ENCODE measurements at regions not wholly inside any gene's neighbourhood (a gene's known extent, or its start where the extent isn't known, plus 50 kb on each side); places are given as distances from the start of the nearest gene placed in this dataset.
A peak's percentile ranks its signal among the peaks of the same experiment; 100 is the strongest.

DNA sequence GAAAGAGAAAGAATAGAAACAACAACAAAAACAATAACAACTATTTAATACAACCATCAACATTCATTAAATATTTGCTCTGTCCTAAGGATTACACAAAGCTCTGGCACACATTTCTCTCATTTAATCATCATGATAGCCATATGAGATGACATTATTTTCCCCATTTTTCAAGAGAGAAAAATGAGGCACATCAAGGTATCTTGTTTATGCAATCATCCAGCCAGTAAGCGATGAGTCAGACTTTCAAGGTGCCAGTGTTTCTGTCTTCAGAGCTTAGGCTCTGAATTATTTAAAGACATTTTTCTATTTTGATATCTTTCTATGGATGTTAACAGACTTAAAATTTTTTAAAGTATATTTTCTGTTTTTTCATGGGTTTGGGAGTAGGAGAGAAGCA lies 541.8 kb upstream of the SMIM31 start:
- no peak for DNase-seq (ENCODE audit: low read depth in 1 of 2, low spot score in 1 of 2)
- ATAC-seq, result no peak
- 85% methylated on average over 1 of the region's 1 CpG for WGBS (ENCODE audit: missing lambda C conversion rate)
- no peak overlapping the region for H3K4me3 ChIP-seq
- no peaks in the 10 kb centered on the region for H3K4me1 ChIP-seq
- no peak for FAIRE-seq
- no peak overlapping the region for H3K4me2 ChIP-seq
- H3K9me3 ChIP-seq, result no peaks in the 10 kb centered on the region
- TF ChIP-seq PHF8 (IDR thresholded peaks at IDR 0.05; ENCODE audit: borderline replicate concordance, low read depth) (no peak), HDAC2 (IDR thresholded peaks at IDR 0.05) (no peak)
- ChIA-PET POLR2A (no interaction called here), CTCF (no interaction called here)
- H3K27ac ChIP-seq, result no peak overlapping the region

DNA sequence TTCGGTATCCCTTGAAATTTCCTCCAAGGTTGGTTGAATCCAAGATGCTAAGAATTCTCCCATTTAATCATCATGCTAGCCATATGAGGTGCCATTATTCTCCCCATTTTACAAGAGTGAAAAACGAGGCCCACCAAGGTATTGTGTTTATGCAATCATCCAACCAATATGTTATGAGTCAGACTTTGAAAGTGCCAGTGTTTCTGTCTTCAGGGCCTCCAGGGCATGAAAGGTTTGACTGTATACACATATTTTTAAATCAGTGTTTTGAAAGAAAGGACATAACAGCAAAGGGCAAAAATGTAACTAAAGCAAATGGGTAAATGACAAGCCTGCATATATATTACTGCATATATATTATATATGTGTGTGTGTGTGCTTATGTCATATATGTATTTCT lies 541.2 kb upstream of the SMIM31 start:
- H3K9me3 ChIP-seq, result no peaks in the 10 kb centered on the region
- DNase-seq (ENCODE audit: low read depth in 1 of 2, low spot score in 1 of 2), result no peak
- ATAC-seq, result no peak
- H3K4me3 ChIP-seq, result no peak overlapping the region
- no peak overlapping the region for H3K4me2 ChIP-seq
- no peak overlapping the region for H3K27ac ChIP-seq
- ChIA-PET CTCF (no interaction called here), POLR2A (no interaction called here)
- TF ChIP-seq MYC (IDR thresholded peaks at IDR 0.05; ENCODE audit: borderline replicate concordance, low read length) (no peak), NPAS2 (CRISPR knock-in tag; IDR thresholded peaks at IDR 0.05; ENCODE audit: borderline replicate concordance) (no peak), ZFP36 (IDR thresholded peaks at IDR 0.05; ENCODE audit: borderline replicate concordance, partially characterized antibody) (no peak), PHF8 (IDR thresholded peaks at IDR 0.05; ENCODE audit: borderline replicate concordance, low read depth) (no peak), HOXA7 (CRISPR knock-in tag; IDR thresholded peaks at IDR 0.05) (no peak), FOSB (CRISPR knock-in tag; IDR thresholded peaks at IDR 0.05) (no peak), SMC3 (IDR thresholded peaks at IDR 0.05) (no peak), RCOR1 (IDR thresholded peaks at IDR 0.05; ENCODE audit: low read depth, low read length) (no peak), ZC3H11A (IDR thresholded peaks at IDR 0.05) (no peak), KDM1A (IDR thresholded peaks at IDR 0.05; ENCODE audit: low read depth) (no peak), NR3C1 (IDR thresholded peaks at IDR 0.05) (no peak), JUN (IDR thresholded peaks at IDR 0.05) (no peak), CBX2 (IDR thresholded peaks at IDR 0.05; ENCODE audit: borderline replicate concordance, low read depth) (no peak), HOXB5 (CRISPR knock-in tag; IDR thresholded peaks at IDR 0.05) (no peak), CEBPB (IDR thresholded peaks at IDR 0.05) (no peak), NFE2L2 (conservative IDR thresholded peaks at IDR 0.05; ENCODE audit: low read length) (no peak)
- TF ChIP-seq, protein P1, sequence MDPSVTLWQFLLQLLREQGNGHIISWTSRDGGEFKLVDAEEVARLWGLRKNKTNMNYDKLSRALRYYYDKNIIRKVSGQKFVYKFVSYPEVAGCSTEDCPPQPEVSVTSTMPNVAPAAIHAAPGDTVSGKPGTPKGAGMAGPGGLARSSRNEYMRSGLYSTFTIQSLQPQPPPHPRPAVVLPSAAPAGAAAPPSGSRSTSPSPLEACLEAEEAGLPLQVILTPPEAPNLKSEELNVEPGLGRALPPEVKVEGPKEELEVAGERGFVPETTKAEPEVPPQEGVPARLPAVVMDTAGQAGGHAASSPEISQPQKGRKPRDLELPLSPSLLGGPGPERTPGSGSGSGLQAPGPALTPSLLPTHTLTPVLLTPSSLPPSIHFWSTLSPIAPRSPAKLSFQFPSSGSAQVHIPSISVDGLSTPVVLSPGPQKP (IDR thresholded peaks at IDR 0.05; ENCODE audit: low read depth, low read length), result no peak
- FAIRE-seq, result no peak
- 41% methylated on average over 2 of the region's 2 CpGs for WGBS (ENCODE audit: missing lambda C conversion rate)
- H3K4me1 ChIP-seq, result no peaks in the 10 kb centered on the region

DNA sequence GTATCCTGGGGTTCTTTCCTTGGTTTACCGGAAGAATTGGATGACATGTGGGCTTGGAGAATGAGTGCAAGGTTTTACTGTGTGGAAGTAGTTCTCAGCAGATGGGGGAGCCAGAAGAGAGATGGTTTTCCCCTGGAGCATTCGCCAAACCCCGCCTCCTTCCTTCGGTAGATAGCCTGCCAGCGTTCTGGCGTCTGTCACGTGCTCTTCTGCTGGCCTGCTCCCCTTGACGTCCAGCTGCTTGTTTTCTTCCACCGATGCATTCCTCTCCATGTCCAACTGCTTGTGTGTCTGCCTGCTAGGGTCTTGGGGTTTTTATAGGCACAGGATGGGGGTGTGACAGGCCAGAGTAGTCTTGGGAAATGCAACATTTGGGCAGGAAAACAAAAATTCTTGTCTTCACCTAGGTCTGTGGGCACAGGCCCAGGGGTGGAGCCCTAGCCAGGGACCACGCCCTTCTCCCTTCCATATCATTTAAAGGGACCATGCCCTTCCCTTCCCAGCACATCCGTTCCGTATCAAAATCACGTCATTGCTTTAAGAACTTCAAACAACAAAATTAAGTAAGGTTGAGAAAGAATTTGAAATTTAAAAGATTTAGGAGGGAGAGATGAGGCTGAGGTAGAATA lies 538.7 kb upstream of the SMIM31 start:
- FAIRE-seq (no peak), ATAC-seq (no peak), DNase-seq (ENCODE audit: low read depth in 1 of 2, low spot score in 1 of 2) (peak in 1 of 2 experiments; percentile 0)
- Histone ChIP-seq H3K4me3 (no peak overlapping the region), H3K4me1 (no peaks in the 10 kb centered on the region), H3K9me3 (no peaks in the 10 kb centered on the region), H3K27ac (no peak overlapping the region), H3K4me2 (no peak overlapping the region)
- 23% methylated on average over 7 of the region's 13 CpGs for WGBS (ENCODE audit: missing lambda C conversion rate)
- TF ChIP-seq, protein P1 (IDR thresholded peaks at IDR 0.05; ENCODE audit: low read depth, low read length), result no peak
- TF ChIP-seq, protein P2, sequence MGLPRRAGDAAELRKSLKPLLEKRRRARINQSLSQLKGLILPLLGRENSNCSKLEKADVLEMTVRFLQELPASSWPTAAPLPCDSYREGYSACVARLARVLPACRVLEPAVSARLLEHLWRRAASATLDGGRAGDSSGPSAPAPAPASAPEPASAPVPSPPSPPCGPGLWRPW (IDR thresholded peaks at IDR 0.05), result no peak
- TF ChIP-seq POLR2AphosphoS2 (conservative IDR thresholded peaks at IDR 0.05; ENCODE audit: low read length) (no peak), EHF (CRISPR knock-in tag; IDR thresholded peaks at IDR 0.05) (no peak), HDAC2 (IDR thresholded peaks at IDR 0.05) (no peak), RARB (CRISPR knock-in tag; IDR thresholded peaks at IDR 0.05) (no peak), MAFK (IDR thresholded peaks at IDR 0.05; ENCODE audit: partially characterized antibody) (no peak), TFCP2L1 (CRISPR knock-in tag; IDR thresholded peaks at IDR 0.05) (no peak), MAZ (IDR thresholded peaks at IDR 0.05; ENCODE audit: borderline replicate concordance, low read depth, low read length) (no peak), RFX5 (IDR thresholded peaks at IDR 0.05) (no peak), CBX8 (IDR thresholded peaks at IDR 0.05) (no peak)
- TF ChIP-seq, protein P3, sequence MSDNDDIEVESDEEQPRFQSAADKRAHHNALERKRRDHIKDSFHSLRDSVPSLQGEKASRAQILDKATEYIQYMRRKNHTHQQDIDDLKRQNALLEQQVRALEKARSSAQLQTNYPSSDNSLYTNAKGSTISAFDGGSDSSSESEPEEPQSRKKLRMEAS (IDR thresholded peaks at IDR 0.05), result no peak
- TF ChIP-seq, protein P4, sequence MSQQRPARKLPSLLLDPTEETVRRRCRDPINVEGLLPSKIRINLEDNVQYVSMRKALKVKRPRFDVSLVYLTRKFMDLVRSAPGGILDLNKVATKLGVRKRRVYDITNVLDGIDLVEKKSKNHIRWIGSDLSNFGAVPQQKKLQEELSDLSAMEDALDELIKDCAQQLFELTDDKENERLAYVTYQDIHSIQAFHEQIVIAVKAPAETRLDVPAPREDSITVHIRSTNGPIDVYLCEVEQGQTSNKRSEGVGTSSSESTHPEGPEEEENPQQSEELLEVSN (IDR thresholded peaks at IDR 0.05; ENCODE audit: borderline replicate concordance, low read depth), result no peak
- TF ChIP-seq, protein P5, sequence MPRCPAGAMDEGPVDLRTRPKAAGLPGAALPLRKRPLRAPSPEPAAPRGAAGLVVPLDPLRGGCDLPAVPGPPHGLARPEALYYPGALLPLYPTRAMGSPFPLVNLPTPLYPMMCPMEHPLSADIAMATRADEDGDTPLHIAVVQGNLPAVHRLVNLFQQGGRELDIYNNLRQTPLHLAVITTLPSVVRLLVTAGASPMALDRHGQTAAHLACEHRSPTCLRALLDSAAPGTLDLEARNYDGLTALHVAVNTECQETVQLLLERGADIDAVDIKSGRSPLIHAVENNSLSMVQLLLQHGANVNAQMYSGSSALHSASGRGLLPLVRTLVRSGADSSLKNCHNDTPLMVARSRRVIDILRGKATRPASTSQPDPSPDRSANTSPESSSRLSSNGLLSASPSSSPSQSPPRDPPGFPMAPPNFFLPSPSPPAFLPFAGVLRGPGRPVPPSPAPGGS (IDR thresholded peaks at IDR 0.05), result no peak
- TF ChIP-seq, protein P6, sequence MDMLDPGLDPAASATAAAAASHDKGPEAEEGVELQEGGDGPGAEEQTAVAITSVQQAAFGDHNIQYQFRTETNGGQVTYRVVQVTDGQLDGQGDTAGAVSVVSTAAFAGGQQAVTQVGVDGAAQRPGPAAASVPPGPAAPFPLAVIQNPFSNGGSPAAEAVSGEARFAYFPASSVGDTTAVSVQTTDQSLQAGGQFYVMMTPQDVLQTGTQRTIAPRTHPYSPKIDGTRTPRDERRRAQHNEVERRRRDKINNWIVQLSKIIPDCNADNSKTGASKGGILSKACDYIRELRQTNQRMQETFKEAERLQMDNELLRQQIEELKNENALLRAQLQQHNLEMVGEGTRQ (IDR thresholded peaks at IDR 0.05), result no peak
- ChIA-PET POLR2A (no interaction called here), CTCF (no interaction called here)

Data from A549 (cell line).